Activated CD4-positive, alpha-beta T cell treated with anti-CD3 and anti-CD28 coated beads, Interleukin-10, Interleukin-2, amounts not matched to agents 100 ng/mL and 50 ng/mL, durations not matched to agents 16 hours and 8 hours (primary cell): ENCODE measurements at regions not wholly inside any gene's neighbourhood (a gene's known extent, or its start where the extent isn't known, plus 50 kb on each side); places are given as distances from the start of the nearest gene placed in this dataset.
A peak's percentile ranks its signal among the peaks of the same experiment; 100 is the strongest.

Experiments
- DNase-seq: peaks from one replicate; pipeline ENCODE4 v3.0.0-alpha.2; 2020

DNA sequence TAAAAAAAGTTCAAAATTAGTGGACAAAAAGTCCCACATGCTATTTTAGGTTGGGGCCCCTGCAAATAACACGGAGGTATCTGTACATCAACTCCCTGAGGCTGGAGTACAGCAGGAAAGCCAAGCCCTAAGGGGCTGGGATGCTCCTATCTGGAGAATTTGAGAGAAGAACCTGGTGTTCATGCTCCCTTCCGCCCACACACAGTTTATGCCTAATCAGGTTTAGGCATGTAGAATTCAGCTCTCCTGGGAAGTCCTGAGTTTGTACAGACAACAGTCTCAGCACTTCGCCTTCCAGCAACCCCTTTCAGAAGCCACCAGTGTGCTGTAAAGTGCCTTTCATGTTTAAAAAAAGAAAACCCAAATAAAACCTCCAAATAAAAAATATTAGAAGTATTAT lies 237.3 kb upstream of the GRIP1 start:
- DNase-seq: no peak

GRCh38 chr12:66919466-66919865 lies 240.6 kb upstream of the GRIP1 start:
- no peak for DNase-seq

GRCh38 chr12:66920205-66920604 lies 241.3 kb upstream of the GRIP1 start:
- no peak for DNase-seq

DNA sequence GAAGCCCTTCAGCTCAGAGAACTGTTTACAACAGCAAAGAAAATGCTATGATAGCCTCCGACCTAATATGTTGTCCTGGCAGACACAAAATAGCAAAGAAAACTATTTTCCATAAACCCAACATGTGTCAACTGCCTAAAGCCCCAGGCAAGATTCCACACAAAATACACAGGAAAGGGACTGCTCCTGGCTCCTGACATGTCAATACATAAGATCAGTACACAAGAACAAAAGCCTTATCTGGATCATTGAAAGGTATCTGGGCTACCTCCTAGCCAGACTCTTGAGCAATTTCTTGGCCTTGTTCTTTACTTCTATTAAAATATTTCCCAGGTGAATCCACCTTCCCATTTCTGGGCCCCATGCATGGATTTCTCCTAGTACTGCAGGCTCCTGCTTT lies 242.3 kb upstream of the GRIP1 start:
- no peak for DNase-seq

- no peak for DNase-seq
Measured at GRCh38 chr12:66925083-66925482, 246.2 kb upstream of the GRIP1 start.

DNA sequence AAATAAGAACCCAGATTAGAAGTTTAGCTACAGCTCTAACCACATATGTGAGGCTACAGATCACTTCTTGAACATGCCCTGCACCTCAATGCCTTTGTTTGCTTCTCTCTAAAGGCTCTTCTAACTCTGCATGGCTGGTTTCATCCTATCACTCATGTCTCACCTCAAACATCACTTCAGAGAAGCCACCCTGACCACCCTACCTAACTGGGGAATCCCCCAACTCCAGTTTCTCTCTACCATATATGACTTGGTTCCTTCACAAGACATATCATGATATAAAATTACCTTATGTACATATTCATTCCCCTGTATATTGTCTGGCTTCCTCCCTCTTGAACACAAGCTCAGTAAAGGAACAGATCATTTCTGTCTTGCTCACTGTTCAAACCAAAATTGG lies 250.2 kb upstream of the GRIP1 start:
- peak; percentile 30 for DNase-seq

- no peak for DNase-seq
Measured at GRCh38 chr12:66931091-66931490, 252.2 kb upstream of the GRIP1 start.

GRCh38 chr12:66932126-66932525 lies 253.2 kb upstream of the GRIP1 start:
- DNase-seq: no peak

- no peak for DNase-seq
Measured at GRCh38 chr12:66934302-66935062, 255.6 kb upstream of the GRIP1 start.

DNA sequence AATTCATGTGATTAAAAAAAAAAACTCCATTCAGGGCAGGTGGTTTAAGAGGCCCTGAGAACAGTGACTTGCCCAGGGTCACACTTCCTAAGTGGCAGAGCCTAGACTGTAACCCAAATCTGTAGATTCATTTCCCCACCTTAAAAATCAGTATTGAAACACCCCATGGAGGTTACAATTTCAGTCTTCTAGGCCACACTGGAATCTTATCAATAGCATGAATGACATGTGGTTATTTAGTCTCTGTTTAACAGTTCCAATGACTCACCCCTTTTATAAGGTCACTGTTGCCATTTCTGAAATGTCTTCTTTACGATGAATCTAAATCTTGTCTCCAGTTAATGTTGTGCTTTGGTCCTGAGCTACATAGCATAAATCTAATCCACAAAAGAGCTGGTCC lies 262.3 kb upstream of the GRIP1 start:
- peak; percentile 54 for DNase-seq

DNA sequence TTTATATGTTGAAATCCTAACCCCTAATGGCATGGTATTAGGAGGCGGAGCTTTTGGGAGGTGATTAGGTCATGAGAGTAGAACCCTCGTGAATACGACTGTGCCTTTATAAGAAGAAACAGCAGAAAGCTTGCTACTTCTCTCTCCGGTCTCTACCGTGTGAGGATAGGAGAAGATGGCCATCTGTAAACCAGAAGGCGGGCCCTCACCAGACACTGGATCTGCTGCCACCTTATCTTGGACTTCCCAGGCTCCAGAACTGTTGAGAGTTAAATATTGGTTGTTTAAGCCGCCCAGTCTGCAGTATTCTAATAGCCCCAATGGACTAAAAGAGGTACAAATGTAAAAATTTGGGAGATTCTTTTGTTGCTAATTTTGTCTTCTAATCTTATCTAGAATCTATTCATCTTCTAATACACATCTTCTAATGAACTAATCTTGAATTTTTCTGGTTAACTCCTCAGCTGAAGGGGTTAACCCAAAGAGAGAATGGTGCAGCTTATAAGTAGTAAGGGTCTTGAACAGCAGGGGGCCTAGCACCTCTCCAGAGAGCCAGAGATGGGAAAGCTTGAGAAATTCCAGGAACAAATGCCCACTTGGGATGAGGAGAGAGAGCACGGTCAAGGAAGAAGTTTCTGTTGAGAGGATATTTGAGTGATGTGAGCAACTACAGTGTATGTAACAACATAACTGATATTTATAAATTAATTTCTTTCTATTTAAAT lies 264.0 kb upstream of the GRIP1 start:
- no peak for DNase-seq

DNA sequence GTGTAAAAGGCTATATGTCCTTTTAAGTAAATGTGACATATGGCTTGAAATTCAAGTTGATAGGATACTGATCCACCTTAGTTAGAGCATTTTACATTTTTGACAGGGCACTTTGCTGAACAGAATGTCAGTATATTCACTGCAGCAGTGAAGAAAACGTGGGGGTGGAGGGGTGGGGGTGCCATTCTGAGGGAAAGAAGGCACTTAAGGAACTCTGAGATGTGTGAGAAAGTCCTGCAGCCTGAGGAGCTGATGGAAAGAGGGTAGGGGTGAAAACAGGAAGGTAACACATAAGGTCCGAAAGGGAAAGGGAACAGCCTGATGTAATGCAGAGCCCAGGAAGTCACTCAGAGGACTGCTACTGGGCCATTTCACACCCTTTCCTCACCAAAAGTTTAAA lies 265.5 kb upstream of the GRIP1 start:
- no peak for DNase-seq

DNA sequence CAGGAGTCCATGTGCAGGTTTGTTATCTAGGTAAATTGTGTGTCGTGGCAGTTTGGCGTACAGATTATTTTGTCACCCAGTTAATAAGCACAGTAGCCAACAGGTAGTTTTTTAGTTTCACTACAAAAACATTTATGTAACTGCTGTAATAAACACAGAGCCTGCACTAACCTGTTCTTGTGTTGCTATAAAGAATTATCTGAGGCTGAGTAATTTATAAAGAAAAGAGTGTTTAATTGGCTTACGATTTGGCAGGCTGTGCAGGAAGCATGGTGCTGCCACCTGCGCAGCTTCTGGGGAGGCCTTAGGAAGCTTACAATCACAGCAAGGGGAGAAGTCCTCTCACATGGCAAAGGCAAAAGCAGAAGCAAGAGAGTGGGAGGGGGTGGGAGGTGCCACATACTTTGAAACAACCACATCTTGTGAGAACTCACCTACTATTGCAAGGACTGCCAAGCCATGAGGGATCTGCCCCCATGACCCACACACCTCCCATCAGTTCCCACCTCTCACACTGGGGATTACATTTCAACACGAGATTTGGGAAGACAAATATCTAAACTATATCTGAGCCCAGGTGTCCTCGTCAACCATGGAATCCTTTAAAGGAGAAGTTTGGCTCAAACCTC lies 266.4 kb upstream of the GRIP1 start:
- no peak for DNase-seq

GRCh38 chr12:66947119-66947518 lies 268.2 kb upstream of the GRIP1 start:
- DNase-seq: peak; percentile 68

DNA sequence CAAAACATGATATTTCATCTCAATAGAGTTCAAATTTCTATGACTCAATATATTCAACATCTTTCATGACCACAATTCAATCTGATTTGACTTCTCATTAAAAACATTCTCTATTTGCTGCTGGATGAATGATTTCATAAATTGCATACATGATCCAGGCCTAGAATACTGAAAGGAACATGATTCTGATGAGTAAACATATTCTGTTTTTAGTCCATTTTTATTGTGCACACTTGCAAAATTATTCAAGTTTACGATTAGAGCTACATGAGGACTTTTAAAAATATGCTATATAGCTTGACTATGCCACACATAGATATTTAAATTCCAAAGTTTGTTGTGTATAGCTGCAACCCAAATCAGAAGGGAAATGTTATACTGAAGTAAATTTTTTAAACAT lies 273.8 kb upstream of the GRIP1 start:
- no peak for DNase-seq

DNA sequence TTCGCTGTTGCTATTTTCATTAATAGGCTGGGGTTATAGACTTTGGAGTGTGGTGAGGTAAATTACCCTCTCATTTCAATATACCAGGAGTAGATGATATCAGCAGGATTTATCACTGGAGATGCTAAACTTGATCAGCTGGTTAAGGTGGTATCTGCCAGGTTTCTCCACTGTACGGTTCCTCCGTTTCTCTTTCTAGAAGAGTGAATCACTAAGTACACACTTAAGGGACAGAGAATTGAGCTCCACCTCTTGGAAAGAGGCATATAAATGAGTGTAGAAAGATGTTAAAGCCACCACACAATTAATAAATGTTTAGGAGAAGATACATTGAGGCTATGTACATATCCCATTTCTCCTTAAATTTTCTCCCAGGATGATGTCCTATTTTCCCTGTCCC lies 277.4 kb upstream of the GRIP1 start:
- no peak for DNase-seq

DNA sequence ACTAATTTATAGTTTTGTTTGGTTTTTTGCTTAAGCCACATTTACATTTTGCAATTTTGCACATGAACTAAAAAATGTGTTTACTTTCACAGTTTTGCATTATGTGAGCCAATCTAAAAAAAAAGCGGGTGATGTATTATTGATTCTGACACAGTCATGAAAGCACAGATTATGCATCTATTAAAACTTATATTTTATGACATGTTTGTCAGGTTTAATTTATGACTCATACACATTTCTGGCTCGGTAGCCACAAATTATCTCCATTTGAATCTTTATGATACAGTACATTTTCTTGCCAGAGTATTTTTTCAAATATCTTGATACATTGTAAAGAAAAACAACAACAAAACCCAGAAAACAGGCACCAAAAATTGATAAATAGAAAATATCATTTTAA lies 280.4 kb upstream of the GRIP1 start:
- DNase-seq: no peak

DNA sequence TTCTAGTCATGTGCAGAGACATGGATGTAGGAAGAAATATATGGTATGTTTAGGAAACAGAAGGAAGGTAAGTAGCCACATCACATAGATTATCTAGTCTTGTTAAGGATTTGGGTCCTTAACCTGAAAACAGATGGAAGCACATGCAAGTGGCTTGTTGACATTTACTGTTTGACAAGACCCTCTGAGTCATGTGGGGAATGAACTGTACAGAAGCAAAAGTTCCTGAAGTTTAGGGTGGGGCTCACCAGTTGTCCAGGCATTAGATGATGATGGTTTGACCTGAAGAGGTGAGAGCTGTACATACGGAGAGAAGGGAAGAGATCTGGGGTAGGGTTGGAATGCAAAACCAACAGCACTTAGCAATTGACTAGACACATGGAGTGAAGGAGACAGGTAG lies 281.1 kb upstream of the GRIP1 start:
- no peak for DNase-seq

DNA sequence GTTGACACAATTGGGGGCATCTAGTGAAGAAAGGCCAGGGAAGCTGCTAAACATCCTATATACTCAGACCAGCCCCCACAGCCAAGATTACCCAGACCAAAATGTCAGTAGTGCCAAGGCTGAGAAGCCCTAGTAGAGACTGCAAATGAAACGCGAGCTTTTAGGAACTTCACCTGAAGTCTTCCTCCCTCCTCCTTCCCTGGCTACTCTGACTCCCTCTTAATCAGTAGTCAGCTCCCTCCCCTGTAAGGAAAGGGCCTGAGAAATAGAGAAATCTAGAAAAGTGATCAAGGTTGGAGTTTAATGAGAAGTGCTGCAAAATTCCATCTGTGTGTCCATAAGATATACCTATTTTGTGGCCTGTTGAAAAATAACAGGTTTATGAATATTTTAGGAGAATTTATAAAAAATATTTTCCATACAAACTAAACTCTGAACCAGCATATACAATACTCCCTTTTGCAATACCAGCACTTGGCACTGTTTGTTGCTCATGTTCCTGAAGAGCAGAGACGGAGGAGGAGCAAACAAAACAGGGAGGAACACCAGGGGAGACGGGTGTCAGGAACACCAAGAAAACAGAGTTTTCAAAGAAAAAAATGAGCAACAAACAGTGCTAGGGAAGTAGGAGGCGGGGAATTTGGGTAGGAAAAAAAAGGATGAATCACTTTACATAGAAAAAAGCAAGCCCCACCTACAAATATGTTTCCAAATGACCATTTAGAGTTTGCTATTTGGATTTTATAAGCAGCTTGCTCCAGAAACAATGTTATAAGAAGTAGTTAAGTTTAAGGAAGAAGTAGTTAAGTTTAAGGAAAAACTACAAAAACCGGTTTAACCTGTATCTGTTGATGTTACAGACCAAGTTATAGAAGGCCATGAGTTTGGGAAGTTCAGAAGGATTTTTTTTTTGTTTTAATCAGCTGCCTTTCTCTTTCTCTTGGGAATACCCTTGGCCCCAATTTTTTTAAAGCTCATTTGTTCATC lies 282.1 kb upstream of the GRIP1 start:
- no peak for DNase-seq

DNA sequence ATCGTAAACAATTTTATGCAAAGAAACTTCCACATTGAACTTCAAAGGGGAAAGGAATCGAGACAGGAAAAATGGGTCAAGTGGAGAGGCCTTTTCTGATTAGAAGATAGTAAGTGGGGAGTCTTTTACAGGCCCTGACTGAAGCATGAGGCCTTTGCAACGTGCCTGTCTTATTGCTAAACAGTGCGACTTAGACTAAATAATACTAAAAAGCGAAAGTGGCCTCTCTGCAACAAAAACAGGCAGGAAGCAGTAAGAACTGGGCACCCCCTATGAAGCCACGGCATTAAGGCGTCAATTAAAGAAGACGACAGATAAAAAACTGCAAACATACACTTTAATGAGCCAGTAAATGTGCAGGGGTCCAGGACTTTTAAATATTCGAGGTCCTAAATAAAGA lies 283.4 kb upstream of the GRIP1 start:
- no peak for DNase-seq

- no peak for DNase-seq
Measured at GRCh38 chr12:66963901-66964300, 285.0 kb upstream of the GRIP1 start.

DNA sequence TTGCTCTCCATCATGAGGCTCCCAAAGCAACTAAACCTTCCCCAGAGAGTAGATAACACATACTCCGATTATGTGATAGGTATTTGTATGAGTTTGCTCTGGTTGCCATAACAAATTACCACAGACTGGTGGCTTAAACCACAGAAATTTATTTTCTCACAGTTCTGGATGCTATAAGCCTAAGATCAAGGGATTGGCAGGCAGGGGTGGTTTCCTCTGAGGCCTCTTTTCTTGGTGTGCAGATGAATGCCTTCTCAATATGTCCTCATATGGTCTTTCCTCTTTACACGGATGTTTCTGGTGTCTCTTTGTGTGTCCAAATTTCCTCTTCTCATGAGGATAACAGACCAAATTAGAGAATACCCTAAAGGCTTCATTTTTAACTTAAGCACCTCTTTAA lies 285.8 kb upstream of the GRIP1 start:
- peak; percentile 77 for DNase-seq

DNA sequence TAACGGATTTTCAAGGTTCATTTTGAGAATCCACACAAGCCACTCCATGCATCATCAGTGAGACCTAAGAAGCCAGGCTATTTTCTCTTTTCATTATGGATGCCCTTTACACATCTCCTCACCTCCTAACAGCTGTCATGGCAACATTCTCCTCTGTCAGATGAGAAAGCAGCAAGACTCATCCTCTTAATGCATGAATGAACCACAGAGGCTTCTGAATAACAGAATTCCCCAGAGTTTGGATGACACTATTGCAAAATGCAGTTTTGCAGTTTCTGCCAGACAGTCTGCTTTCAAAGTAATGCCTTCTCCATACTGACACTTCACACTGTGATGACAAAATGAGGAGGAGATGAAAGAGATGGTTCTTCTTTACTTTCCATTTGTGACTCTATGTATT lies 286.7 kb upstream of the GRIP1 start:
- no peak for DNase-seq
